ENCODE measurements at regions not wholly inside any gene's neighbourhood (a gene's known extent, or its start where the extent isn't known, plus 50 kb on each side); places are given as distances from the start of the nearest gene placed in this dataset.

GRCh38 chr19:57002195-57002601 lies 117.6 kb upstream of the USP29 start:
- TF ChIP-seq CTCF (IDR thresholded peaks at IDR 0.05; ENCODE audit: low read depth, low read length, missing control alignments), result no peak
- H3K4me3 ChIP-seq (replicated peaks; ENCODE audit: low read depth, low read length), result no peak overlapping the region
- no peak for DNase-seq (ENCODE audit: extremely low read depth, low read depth)

DNA sequence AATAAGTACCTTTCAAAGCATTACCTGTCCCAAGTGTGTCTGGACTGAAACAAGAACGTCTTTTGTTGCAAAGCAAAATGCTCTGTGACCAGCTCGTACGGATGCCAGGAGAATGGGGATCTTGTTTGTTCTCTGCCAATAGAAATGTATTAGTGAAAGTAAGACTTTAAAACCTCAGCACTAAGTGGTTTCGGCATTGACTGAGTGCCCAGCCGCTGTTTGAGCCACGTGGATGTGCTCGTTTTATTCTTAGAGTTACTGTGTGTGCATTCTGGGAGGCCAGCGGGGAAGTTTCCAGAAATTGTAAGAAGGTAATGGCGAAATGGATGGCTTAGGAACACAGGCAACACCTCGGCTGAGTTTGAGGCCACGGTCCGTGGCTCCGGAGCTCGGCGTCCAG lies 117.1 kb upstream of the USP29 start:
- no peak for DNase-seq (ENCODE audit: extremely low read depth, low read depth)
- no peak overlapping the region for H3K4me3 ChIP-seq (replicated peaks; ENCODE audit: low read depth, low read length)

DNA sequence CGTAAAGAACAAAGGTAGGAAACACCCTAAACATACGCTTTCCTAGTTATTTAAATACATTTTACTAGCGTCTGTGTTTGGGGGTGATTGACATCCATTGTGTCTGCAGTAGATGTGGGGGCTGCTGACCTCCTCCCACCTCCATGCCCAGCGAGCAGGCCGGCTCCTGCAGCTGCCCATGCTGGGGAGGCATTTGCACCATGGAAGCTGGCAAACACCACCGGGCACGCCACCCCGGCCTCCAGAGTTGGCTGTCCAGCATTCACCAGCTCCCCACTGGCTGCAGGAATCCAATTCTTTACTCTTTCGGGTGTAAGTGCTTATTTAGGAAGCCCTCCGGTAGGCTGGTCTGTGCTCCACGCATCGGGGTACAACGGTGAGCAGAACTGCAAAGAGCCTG lies 115.4 kb upstream of the USP29 start:
- DNase-seq (ENCODE audit: extremely low read depth, low read depth), result no peak
- no peak overlapping the region for H3K4me3 ChIP-seq (replicated peaks; ENCODE audit: low read depth, low read length)
- no peak for TF ChIP-seq CTCF (IDR thresholded peaks at IDR 0.05; ENCODE audit: low read depth, low read length, missing control alignments)

More for the DNA sequence above, 117.1 kb upstream of the USP29 start:
- no peak for TF ChIP-seq CTCF (IDR thresholded peaks at IDR 0.05; ENCODE audit: low read depth, low read length, missing control alignments)

- no peak overlapping the region for H3K4me3 ChIP-seq (replicated peaks; ENCODE audit: low read depth, low read length)
- no peak for TF ChIP-seq CTCF (IDR thresholded peaks at IDR 0.05; ENCODE audit: low read depth, low read length, missing control alignments)
- no peak for DNase-seq (ENCODE audit: extremely low read depth, low read depth)
These were observed 111.4 kb upstream of the USP29 start for GRCh38 chr19:57008432-57008831.

- TF ChIP-seq CTCF (IDR thresholded peaks at IDR 0.05; ENCODE audit: low read depth, low read length, missing control alignments), result no peak
- DNase-seq (ENCODE audit: extremely low read depth, low read depth), result no peak
- no peak overlapping the region for H3K4me3 ChIP-seq (replicated peaks; ENCODE audit: low read depth, low read length)
These were observed 109.2 kb upstream of the USP29 start for GRCh38 chr19:57010541-57010940.

GRCh38 chr19:57016076-57016475 lies 103.7 kb upstream of the USP29 start:
- no peak for DNase-seq (ENCODE audit: extremely low read depth, low read depth)
- TF ChIP-seq CTCF (IDR thresholded peaks at IDR 0.05; ENCODE audit: low read depth, low read length, missing control alignments), result no peak
- no peak overlapping the region for H3K4me3 ChIP-seq (replicated peaks; ENCODE audit: low read depth, low read length)

DNA sequence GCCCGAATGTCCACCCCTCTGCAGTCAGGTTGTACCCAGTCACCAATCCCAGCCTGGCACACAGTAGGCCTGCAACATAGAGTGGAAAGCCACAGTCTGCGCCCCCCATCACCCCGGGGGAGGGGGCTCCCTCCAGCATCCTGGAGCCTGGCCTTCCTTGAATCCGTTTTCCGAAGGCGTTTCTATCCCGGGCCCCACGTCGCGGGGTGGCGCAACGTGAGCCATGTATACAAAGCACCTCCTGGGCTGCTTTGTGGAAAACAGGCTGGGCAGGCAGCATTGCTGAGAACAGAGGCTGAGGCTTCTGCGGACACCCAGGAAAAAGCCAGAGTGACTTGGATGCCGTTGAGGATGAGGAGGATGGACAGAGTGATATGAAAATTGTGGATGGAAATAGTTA lies 103.3 kb upstream of the USP29 start:
- no peak overlapping the region for H3K4me3 ChIP-seq (replicated peaks; ENCODE audit: low read depth, low read length)
- TF ChIP-seq CTCF (IDR thresholded peaks at IDR 0.05; ENCODE audit: low read depth, low read length, missing control alignments), result no peak
- no peak for DNase-seq (ENCODE audit: extremely low read depth, low read depth)

Data from HFF-Myc (cell line).